HEK293 (cell line): ENCODE measurements at regions not wholly inside any gene's neighbourhood (a gene's known extent, or its start where the extent isn't known, plus 50 kb on each side); places are given as distances from the start of the nearest gene placed in this dataset.
"Not testable (repeated sequence)": the region's sequence is repeated elsewhere in the genome, so short reads cannot be mapped to it uniquely, and the experiment has no call there.

ENCODE experiments used
- CTCF ChIA-PET: fragments of 350-600 bp; formaldehyde crosslinking; extraction: SDS; loops from one replicate; lab custom pipeline; 2021; ENCODE audit warnings: antibody characterized with exemption; lab: Yijun Ruan, JAX
- POLR2A ChIA-PET: fragments of 300-600 bp; formaldehyde crosslinking; extraction: SDS; loops from one replicate; lab custom pipeline; 2020; ENCODE audit warnings: antibody characterized with exemption, inconsistent platforms; lab: Yijun Ruan, JAX
- H3K27ac ChIP-seq: fragments of 200-500 bp; sonication (Bioruptor generic); 2 replicates; pipeline ENCODE4 v1.5.1; 2014; ENCODE audit warnings: low read depth, low read length, control low read depth, inconsistent platforms; ENCODE audit errors: extremely low read depth
- H3K36me3 ChIP-seq, 2 experiments: fragments of 200-500 bp in 1 of 2; sonication (Bioruptor generic) in 1 of 2; 1 replicate in 1 of 2; 2 replicates in 1 of 2; pipeline ENCODE4 v1.5.1; 2014 to 2017; ENCODE audit warnings: inconsistent platforms in 2 of 2, low read length in 2 of 2; ENCODE audit not compliant: control insufficient read depth in 2 of 2, insufficient read depth in 1 of 2
- H3K4me1 ChIP-seq: fragments of 200-500 bp; sonication (Bioruptor generic); 2 replicates; pipeline ENCODE4 v1.5.1; 2014; ENCODE audit warnings: mild to moderate bottlenecking, low read length, inconsistent platforms; ENCODE audit not compliant: control insufficient read depth, insufficient read depth
- H3K4me3 ChIP-seq: 2 replicates; pipeline ENCODE4 v1.5.1; 2011; ENCODE audit warnings: low read depth, mild to moderate bottlenecking, control low read depth, low read length, moderate library complexity
- H3K9me3 ChIP-seq: fragments of 200-500 bp; sonication (Bioruptor generic); 2 replicates; pipeline ENCODE4 v1.5.1; 2014; ENCODE audit warnings: low read depth, low read length, inconsistent platforms; ENCODE audit not compliant: control insufficient read depth, insufficient read depth
- HIC1 ChIP-seq: fragments of 450-650 bp; formaldehyde crosslinking; IDR thresholded peaks from 2 replicates; pipeline ENCODE4 v1.5.1; 2016; ENCODE audit warnings: missing biosample characterization, missing genetic modification characterization
- KLF10 ChIP-seq: fragments of 450-650 bp; IDR thresholded peaks from 2 replicates; pipeline ENCODE4 v1.5.1; 2018; ENCODE audit warnings: missing biosample characterization, mild to moderate bottlenecking, missing genetic modification characterization
- OSR2 ChIP-seq: fragments of 450-650 bp; formaldehyde crosslinking; IDR thresholded peaks from 2 replicates; pipeline ENCODE4 v1.5.1; 2016; ENCODE audit warnings: missing biosample characterization, missing genetic modification characterization
- OVOL3 ChIP-seq: fragments of 450-650 bp; formaldehyde crosslinking; IDR thresholded peaks from 2 replicates; pipeline ENCODE4 v1.5.1; 2016; ENCODE audit warnings: missing biosample characterization, missing genetic modification characterization
- PBX3 ChIP-seq: sonication (generic); formaldehyde crosslinking; IDR thresholded peaks from 2 replicates; pipeline ENCODE4 v1.8.1; 2022; ENCODE audit warnings: mild to moderate bottlenecking, moderate library complexity, missing genetic modification reagents
- REST ChIP-seq: fragments of 450-650 bp; formaldehyde crosslinking; IDR thresholded peaks from 2 replicates; pipeline ENCODE4 v1.5.1; 2016; ENCODE audit warnings: missing biosample characterization, missing genetic modification characterization
- TSHZ1 ChIP-seq: fragments of 450-650 bp; formaldehyde crosslinking; IDR thresholded peaks from 2 replicates; pipeline ENCODE4 v1.5.1; 2016; ENCODE audit warnings: missing biosample characterization, missing genetic modification characterization, borderline replicate concordance
- ZFHX2 ChIP-seq: fragments of 450-650 bp; formaldehyde crosslinking; conservative IDR thresholded peaks from 2 replicates; pipeline ENCODE4 v1.5.1; 2016; ENCODE audit warnings: missing biosample characterization, missing genetic modification characterization
- ZFP69B ChIP-seq: fragments of 450-650 bp; formaldehyde crosslinking; IDR thresholded peaks from 2 replicates; pipeline ENCODE4 v1.5.1; 2016; ENCODE audit warnings: missing biosample characterization, missing genetic modification characterization
- ZNF146 ChIP-seq: fragments of 450-650 bp; formaldehyde crosslinking; IDR thresholded peaks from 2 replicates; pipeline ENCODE4 v1.5.1; 2016; ENCODE audit warnings: missing biosample characterization, missing genetic modification characterization
- ZNF16 ChIP-seq: fragments of 450-650 bp; formaldehyde crosslinking; IDR thresholded peaks from 2 replicates; pipeline ENCODE4 v1.5.1; 2016; ENCODE audit warnings: low read depth, missing biosample characterization, missing genetic modification characterization
- ZNF184 ChIP-seq: fragments of 450-650 bp; IDR thresholded peaks from 2 replicates; pipeline ENCODE4 v1.5.1; 2018; ENCODE audit warnings: missing biosample characterization, mild to moderate bottlenecking, missing genetic modification characterization
- ZNF211 ChIP-seq: fragments of 450-650 bp; formaldehyde crosslinking; IDR thresholded peaks from 2 replicates; pipeline ENCODE4 v1.5.1; 2016; ENCODE audit warnings: low read depth, missing biosample characterization, missing genetic modification characterization
- ZNF302 ChIP-seq: fragments of 450-650 bp; formaldehyde crosslinking; IDR thresholded peaks from 2 replicates; pipeline ENCODE4 v1.5.1; 2016; ENCODE audit warnings: missing biosample characterization, missing genetic modification characterization, low read depth
- ZNF335 ChIP-seq: fragments of 450-650 bp; formaldehyde crosslinking; conservative IDR thresholded peaks from 2 replicates; pipeline ENCODE4 v1.5.1; 2016; ENCODE audit warnings: missing biosample characterization, missing genetic modification characterization
- ZNF350 ChIP-seq: fragments of 450-650 bp; formaldehyde crosslinking; IDR thresholded peaks from 2 replicates; pipeline ENCODE4 v1.5.0; 2017; ENCODE audit warnings: missing biosample characterization, mild to moderate bottlenecking, missing genetic modification characterization
- ZNF48 ChIP-seq: fragments of 450-650 bp; formaldehyde crosslinking; IDR thresholded peaks from 2 replicates; pipeline ENCODE4 v1.5.1; 2016; ENCODE audit warnings: missing biosample characterization, missing genetic modification characterization
- ZNF548 ChIP-seq: fragments of 450-650 bp; formaldehyde crosslinking; IDR thresholded peaks from 2 replicates; pipeline ENCODE4 v1.5.1; 2016; ENCODE audit warnings: missing biosample characterization, missing genetic modification characterization
- ZNF585B ChIP-seq: fragments of 450-650 bp; formaldehyde crosslinking; IDR thresholded peaks from 2 replicates; pipeline ENCODE4 v1.5.1; 2016; ENCODE audit warnings: missing biosample characterization, missing genetic modification characterization
- ZNF660 ChIP-seq: fragments of 450-650 bp; IDR thresholded peaks from 2 replicates; pipeline ENCODE4 v1.5.1; 2018; ENCODE audit warnings: missing biosample characterization, mild to moderate bottlenecking, missing genetic modification characterization
- ZNF707 ChIP-seq: fragments of 450-650 bp; formaldehyde crosslinking; IDR thresholded peaks from 2 replicates; pipeline ENCODE4 v1.5.1; 2016; ENCODE audit warnings: missing biosample characterization, missing genetic modification characterization
- ZNF76 ChIP-seq: fragments of 450-650 bp; formaldehyde crosslinking; IDR thresholded peaks from 2 replicates; pipeline ENCODE4; 2016; ENCODE audit warnings: low read depth, missing biosample characterization, missing genetic modification characterization, borderline replicate concordance
- ZNF830 ChIP-seq: fragments of 450-650 bp; IDR thresholded peaks from 2 replicates; pipeline ENCODE4 v1.5.0; 2018; ENCODE audit warnings: missing biosample characterization, missing genetic modification characterization, low read depth, mild to moderate bottlenecking, moderate library complexity

- H3K27ac ChIP-seq: no peak overlapping the region
- H3K4me1 ChIP-seq: no peaks in the 10 kb centered on the region
- no peaks in the 10 kb centered on the region; a peak in 1 of 3 replicates for H3K36me3 ChIP-seq
- POLR2A ChIA-PET: no interaction called here
- no peak overlapping the region for H3K4me3 ChIP-seq
- CTCF ChIA-PET: no interaction called here
- TF ChIP-seq ZFP69B: no peak
- TF ChIP-seq ZNF76: no peak
- no peak for TF ChIP-seq ZNF707 (tag by site-specific recombination)
- no peak for TF ChIP-seq HIC1
- TF ChIP-seq ZNF585B (tag by site-specific recombination): no peak
- no peak for TF ChIP-seq REST (tag by site-specific recombination)
- TF ChIP-seq ZNF48 (tag by site-specific recombination): no peak
- no peak for TF ChIP-seq ZNF548 (tag by site-specific recombination)
- H3K9me3 ChIP-seq: no peaks in the 10 kb centered on the region
Observed at GRCh38 chr20:26295006-26295405, 598.4 kb upstream of the ZNF337 start.

- CTCF ChIA-PET, POLR2A ChIA-PET, H3K27ac ChIP-seq, H3K4me3 ChIP-seq, H3K36me3 ChIP-seq, H3K9me3 ChIP-seq, H3K4me1 ChIP-seq: not testable (repeated sequence)
Observed at GRCh38 chr20:26288379-26289061, 591.9 kb upstream of the ZNF337 start.

- ChIA-PET CTCF (no interaction called here), POLR2A (no interaction called here)
- Histone ChIP-seq H3K27ac (no peak overlapping the region), H3K4me3 (no peak overlapping the region), H3K9me3 (no peaks in the 10 kb centered on the region), H3K36me3 (no peaks in the 10 kb centered on the region), H3K4me1 (no peaks in the 10 kb centered on the region)
- TF ChIP-seq KLF10 (tag by site-specific recombination) (no peak), ZNF830 (tag by site-specific recombination) (no peak), ZNF350 (no peak), PBX3 (CRISPR knock-in tag) (no peak), ZNF184 (tag by site-specific recombination) (no peak), ZNF660 (tag by site-specific recombination) (no peak), OSR2 (tag by site-specific recombination) (no peak), ZNF302 (tag by site-specific recombination) (no peak), ZNF146 (tag by site-specific recombination) (no peak), ZNF335 (no peak), ZFHX2 (tag by site-specific recombination) (no peak), TSHZ1 (tag by site-specific recombination) (no peak), ZNF211 (no peak), ZNF16 (no peak), OVOL3 (tag by site-specific recombination) (no peak)
Observed at GRCh38 chr20:26279238-26279637, 582.6 kb upstream of the ZNF337 start.
